HG03095 (cell line): ENCODE measurements at regions not wholly inside any gene's neighbourhood (a gene's known extent, or its start where the extent isn't known, plus 50 kb on each side); places are given as distances from the start of the nearest gene placed in this dataset.
"Not testable (repeated sequence)": the region's sequence is repeated elsewhere in the genome, so short reads cannot be mapped to it uniquely, and the experiment has no call there.

ENCODE experiments used
- ATAC-seq: cut with Tn5 transposase; IDR thresholded peaks from one replicate; pipeline ENCODE4 v1.9.1; 2021; ENCODE audit warnings: moderate library complexity; ENCODE audit not compliant: unreplicated experiment

DNA sequence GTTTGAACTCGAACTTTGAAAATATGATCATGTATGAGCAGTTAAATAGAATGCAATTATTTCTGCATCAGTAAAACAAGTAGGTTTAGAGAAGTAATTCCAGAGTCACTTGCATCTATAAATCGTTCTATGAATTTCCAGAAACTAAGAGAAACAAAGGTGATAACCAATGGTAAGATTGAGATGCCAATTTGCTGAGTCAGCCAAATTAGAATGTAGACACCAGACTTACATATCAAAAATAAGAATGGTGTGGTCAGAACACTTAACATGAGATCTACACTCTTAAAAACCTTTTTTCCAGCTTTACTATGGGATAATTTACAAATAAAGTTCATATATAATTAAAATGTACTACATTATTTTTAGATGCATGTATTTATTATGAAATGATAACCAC lies 1435.9 kb downstream of the OTOL1 start:
- no peak for ATAC-seq

DNA sequence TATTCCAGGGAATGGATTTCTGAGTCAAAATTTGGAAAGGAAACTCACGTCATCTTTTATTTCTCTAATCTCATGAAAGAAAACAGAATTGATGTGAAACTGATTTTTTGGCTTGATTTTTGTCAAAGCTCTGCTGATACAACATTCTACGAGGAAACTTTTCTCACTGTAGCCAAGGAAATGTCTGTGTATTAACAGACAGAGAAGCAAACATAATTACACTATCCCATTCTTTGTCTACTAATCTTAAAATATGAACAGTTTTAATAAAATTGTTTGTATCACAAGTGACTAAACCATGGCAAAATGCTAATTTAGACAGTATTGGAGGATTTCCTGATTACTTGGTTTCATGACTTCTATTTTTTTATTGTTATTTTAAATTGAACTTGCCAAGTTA lies 1437.0 kb downstream of the OTOL1 start:
- ATAC-seq = no peak

DNA sequence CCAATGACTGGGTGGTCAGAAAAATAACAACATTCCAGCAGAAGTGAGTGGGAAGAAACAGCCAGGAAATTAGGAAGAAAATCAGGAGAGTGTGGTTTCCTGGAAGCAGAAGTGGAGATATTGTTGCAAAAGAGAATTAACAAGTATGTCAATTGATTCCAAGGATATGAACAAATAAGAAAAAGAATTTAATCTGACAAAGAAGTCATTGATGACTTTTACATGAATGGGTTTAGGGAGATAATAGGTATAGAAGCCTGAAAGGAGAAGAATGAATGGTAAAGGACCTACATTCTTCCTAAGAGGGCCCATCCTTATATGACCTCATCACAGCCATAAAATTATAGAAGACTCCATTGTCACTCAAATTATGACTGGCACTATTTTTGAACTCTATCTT lies 1440.1 kb downstream of the OTOL1 start:
- no peak for ATAC-seq

DNA sequence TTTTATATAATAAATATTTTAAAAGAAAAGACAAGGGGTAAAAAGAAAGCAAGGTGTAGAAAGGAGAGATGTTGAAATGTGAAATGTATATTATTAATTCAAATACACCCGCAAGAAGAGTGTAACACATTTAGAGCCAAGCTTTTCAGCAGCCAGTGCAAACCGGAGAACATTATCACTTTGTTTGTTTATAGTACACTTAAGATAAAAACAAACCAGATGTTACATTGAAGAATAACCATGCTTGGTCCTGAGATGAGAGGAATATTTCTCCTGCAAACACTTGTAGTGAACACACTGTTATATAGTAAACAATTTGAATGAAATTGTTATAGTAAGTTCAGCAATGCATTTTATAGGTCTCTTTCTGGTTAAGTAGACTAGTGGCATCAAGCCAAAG lies 1441.5 kb downstream of the OTOL1 start:
- no peak for ATAC-seq

DNA sequence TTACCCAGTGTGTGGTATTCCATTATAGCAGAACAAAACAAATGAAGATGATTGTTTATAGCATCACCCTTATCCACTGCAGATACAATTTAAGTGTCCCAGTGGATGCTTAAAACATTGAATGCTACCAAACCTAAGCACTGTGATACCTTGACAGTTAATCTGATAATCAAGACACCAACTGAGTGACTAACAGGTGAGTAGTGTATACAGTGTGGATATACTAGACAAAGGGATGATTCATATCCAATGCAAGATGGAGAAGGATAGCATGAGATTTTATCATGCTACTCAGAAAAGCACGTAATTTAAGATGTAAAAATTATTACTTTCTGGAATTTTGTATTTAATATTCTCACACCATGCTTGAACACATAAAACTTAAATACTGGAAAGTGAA lies 1449.0 kb downstream of the OTOL1 start:
- no peak for ATAC-seq

DNA sequence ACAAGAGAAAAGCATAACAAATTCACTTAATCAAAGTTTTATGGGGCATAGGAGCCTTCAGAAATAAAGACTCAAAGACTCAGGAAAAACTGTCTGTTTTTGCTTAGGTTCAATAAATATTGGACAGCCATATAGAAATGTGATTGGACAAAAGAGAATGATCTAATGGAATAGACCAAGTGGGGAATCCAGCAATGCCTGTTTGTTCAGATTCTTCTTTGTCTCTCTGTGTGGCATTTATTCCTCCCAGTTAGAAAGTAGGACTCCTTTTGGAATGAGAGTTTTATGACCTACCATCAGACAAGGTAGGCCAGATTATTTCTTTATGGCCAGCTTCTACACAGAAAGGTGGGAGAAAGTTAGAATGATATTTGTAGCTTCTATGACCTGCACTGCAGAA lies 1460.1 kb downstream of the OTOL1 start:
- ATAC-seq = no peak

DNA sequence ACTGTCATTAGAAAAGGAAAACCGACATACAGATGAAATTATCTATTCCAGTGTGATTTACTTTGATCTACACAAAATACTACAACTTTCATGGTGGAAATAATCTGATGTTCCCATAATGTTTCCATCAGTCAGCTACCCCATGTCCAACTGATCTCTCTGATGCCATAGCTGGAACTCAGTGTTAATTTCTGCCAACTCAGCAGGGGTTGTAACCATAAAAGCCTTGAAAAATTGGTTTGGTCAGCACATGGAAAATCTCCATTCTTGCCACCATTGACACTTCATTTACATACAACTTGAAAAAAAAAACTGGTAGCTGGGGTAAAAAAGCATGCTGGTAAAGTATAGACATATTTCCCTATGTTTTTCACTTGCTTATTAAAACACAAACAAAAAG lies 1463.7 kb downstream of the OTOL1 start:
- no peak for ATAC-seq

DNA sequence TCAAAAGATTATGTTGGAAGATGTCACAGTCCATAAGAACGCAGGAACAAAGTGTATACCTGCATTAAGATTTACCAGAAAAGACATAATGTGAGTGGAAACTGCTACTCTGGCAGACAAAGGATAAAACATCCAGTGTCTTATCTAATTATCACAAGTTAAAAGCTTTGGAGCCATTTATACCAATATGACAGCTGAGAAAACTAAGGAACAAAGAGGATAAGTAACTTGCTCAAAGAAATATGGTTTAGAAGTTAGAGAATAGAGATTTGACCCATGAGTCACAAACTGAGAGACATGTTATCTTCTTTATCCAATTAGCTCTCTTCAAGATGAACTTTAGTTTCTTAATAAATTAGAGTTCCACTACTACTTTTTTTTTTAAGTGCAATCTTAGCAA lies 1473.7 kb downstream of the OTOL1 start:
- no peak for ATAC-seq

DNA sequence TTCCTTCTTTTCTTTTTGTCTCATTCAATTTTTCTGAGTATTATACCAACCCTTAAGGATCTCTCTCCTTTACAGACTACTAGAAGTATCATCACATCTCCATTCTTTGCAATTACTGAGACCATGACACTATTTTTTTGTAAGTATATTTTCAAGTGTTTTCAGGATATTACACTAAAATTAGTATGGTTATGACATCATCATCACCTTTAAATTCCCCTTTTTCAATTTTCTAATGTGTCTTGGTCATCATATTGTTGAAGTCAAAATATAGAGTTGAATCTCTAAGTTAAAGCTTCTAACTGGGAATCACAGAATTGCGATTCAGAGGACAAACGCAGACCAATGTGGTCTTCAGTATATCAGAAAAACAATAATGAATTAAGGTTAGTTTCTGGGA lies 1475.1 kb downstream of the OTOL1 start:
- no peak for ATAC-seq

DNA sequence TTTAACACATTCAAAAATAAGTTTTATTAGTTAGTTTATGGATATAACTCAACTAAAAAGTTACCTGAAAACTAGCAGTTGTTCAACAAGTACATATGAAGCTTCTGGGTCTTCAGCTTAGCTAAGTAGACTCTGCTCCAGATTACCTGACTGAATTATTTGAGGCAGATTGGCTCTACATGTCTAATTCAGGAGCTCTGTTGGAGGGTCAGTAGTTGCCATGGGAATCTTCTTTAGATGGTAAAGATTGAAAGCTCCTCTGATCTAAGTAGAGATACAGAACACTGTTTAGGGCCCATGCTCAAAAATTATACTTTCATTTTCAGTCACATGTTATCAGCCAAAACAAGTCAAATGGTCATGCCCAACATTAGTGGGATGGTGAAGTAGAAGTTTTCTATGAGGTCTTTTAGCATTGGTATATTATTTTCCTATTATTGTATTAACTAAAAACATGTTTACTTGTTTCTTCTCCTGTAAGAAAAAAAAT lies 1476.9 kb downstream of the OTOL1 start:
- ATAC-seq = no peak

DNA sequence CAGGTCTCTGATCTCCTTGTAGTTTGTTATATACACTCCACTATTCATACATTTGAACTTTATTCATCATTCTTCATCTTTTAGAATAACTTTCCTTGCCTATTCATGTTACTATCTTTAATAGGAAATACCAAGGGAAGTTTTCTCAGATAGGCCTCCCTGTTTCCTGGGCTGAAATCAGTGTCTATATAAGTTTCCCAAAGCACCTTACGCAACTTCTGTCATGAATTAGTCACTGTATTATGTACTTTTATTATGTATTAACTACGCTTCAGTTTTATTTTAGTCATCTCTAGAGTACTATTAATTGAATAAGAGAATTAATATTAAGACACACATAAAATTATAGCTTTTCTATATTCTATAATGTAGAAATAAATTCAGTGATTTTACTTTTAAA lies 1481.5 kb downstream of the OTOL1 start:
- ATAC-seq = no peak

DNA sequence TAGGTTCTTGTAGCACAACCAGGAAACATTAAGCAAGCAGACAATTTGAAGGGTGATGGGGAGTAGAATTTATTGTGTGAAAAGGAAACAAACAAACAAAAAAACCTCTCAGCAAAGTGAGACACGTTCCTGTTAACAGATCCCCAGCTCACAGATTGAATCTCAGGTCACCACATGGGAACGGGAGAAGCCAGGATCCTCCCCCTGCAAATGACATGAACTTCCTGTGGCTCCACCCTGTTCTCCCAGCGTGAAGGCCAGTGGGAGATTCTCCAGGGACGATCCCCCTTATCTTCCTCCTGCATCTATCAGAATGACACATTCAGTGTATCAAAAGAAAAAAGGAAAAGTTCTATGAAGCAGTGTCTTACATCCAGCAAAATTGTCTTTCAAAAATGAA lies 1488.1 kb downstream of the OTOL1 start:
- no peak for ATAC-seq

DNA sequence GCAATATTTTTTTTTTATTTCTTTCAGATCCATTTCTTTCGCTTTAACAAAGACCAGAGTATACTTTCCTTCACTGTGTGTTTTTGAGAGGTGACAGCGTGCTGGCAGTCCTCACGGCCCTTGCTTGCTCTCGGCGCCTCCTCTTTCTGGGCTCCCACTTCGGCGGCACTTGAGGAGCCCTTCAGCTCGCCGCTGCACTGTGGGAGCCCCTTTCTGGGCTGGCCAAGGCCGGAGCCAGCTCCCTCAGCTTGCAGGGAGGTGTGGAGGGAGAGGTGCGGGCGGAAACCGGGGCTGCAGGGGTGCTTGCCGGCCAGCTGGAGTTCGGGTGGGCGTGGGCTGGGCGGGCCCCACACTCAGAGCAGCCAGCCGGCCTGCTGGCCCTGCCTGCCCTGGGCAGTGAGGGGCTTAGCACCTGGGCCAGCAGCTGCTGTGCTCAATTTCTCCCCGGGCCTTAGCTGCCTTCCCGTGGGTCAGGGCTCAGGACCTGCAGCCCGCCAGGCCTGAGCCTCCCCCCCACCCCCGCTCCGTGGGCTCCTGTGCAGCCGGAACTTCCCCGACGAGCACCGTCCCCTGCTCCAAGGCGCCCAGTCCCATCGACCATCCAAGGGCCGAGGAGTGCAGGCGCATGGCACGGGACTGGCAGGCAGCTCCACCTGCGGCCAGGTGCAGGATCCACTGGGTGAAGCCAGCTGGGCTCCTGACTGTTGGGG lies 1490.6 kb downstream of the OTOL1 start:
- not testable (repeated sequence) for ATAC-seq

DNA sequence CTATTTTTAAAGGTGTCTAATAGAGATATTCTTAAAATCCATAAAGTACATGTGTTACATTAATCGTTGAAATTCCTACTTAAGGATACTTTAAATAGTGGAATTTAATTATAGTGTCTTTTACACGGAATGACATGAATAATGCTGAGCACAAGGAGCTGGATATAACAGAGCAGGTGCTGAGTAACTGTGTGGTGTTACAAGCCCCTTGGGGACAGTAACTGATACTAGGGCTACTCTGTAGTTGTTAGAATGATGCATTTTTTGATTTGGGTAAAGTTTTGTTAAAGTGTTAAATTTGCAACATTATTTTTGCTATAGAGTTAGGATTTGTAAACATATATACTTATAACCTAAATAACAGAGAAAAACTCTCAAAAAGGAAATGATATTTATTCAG lies 1496.1 kb downstream of the OTOL1 start:
- ATAC-seq = no peak

DNA sequence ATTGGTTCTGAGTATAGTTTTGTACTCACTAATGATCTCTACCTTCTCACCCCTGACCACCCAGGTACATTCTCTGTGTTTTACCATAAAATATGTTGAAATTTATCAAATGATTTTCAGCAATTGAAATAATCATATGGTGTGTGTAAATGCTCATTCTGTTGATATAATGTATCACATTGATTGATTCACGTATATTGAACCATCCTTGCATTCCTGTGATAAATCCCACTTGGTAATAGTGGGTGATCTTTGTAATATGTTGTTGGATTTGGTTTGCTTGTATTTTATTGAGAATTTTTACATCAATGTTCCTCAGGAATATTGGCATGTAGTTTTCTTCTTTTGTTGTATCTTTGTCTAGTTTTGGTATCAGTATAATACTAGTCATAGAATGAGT lies 1497.6 kb downstream of the OTOL1 start:
- no peak for ATAC-seq

DNA sequence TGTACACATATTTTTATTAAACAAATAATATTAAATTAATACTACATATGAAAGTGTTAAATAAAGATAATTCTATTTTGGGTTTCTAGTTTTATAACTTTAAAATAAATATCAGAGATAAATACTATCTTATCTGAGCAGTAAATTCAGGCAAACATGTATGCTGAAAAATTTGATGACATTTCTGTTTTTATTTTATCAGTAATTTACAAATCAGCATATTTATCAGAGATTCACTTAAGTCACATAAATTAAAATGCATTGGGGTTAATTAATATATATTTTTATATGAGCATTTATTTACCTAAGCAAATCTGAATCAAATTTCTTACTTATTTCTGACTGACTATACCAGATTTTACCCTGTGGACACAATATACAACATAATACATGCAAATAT lies 1499.8 kb downstream of the OTOL1 start:
- ATAC-seq = no peak

DNA sequence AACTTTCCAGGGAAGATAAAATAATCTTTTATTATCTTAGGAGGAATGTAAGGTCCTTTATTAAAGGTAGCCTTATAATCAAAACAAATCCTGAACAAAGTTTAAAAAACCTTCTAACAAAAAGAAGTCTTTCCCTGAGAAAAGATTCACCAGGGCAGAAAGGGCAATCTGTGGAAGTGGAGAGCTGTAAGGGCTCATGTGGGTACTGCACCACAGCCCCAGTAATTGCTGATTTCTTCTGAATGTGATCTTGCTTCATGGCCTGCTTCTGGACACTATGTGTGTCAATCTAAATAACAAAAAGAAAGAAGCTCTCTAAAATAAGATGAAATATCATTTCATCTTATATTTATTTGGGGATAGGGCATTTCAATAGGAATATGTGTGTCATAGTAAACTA lies 1501.6 kb downstream of the OTOL1 start:
- no peak for ATAC-seq

DNA sequence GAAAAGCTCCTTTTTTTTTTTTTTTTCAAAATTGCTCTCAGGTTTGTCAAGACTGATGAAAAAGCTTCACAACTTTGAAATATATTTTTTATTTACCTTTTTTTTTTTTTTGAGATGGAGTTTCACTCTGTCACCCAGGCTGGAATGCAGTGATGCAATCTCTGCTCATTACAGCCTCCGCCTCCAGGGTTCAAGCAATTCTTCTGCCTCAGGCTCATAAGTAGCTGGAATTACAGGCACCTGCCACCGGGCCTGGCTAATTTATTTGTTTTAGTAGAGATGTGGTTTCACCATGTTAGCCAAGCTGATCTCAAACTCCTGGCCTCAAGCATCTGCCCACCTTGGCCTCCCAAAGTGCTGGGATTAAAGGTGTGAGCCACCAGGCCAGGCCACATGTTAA lies 1515.0 kb downstream of the OTOL1 start:
- no peak for ATAC-seq

DNA sequence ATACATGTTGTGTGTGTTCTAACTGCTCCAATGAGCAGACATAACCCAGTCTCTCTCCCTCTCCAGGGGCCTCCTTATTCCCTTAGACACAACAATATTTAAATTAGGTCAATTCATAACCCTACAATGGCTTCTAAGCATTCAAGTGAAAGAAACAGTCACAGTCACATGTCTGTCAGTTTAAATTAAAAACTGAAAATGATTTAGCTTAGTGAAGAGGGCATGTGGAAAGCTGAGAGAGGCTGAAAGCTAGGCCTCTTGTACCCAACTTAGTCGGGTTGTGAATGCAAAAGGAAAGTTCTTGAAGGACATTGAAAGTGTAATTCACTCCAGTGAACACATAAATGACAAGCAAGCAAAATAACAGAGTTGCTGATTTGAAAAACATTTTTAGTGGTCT lies 1519.6 kb downstream of the OTOL1 start:
- no peak for ATAC-seq

DNA sequence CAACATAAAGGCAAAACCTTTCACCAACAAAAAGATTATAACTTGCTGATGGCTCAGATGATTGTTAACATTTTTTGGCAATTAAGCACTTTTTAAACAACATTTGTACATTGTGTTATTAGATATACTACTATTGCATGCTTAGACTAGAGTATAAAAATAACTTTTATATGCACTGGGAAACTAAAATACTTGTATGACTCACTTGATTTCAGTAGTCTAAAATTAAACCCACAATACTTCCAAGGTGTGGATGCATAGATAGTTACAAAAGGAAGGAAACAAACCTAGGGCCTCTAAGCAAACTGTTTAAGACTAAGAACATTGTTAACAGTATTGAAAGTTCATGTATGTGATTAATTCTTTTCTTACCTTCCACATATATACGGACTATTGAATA lies 1521.5 kb downstream of the OTOL1 start:
- ATAC-seq = no peak

DNA sequence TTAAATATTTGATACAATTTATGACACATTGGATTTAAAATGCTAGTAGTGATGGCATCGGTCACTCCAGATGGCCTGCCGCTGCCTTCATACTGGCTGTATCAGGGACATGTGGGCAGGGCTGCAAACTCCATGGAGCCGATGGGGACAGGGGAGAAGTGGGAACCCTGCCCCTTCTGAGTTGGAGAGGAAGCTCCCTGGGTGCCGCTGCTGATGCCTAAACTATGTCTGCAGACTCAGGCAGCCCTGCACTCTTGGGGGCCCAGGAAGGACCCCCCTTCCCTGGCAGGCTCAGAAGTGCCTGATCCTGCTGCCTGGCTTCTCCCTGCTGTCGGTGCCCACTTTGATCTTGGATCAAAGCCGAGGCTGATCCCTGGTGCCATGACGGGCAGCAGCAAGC lies 1522.1 kb downstream of the OTOL1 start:
- no peak for ATAC-seq

DNA sequence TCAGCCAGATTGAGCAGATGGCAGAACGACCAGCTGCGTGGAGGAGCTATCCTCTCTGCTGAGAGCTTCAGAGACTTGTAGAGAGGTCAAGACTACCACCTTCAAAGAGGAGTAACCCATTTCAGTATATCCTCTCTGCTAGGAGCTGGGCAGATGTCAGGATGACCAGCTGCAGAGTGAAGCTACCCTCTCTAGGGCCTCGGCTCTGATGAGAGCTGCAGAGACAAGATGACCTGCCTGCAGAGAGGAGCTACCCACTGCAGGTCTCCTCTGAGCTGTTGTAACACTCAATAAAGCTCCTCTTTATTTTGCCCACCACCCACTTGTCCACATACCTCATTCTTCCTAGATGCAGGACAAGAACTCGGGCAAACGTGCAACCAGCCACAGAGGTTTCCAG lies 1522.7 kb downstream of the OTOL1 start:
- no peak for ATAC-seq

DNA sequence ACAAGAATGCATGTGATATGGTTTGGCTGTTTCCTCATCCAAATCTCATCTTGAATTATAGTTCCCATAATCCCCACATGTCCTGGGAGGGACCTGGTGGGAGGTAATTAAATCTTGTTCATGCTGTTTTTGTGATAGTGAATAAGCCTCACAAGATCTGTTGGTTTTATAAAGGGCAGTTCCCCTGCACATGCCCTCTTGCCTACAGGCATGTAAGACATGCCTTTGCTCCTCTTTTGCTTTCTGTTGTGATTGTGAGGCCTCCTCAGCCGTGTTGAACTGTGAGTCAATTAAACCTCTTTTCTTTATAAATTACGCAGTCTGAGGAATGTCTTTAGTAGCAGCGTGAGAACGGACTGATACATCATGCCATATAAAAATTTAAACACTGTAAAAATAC lies 1537.0 kb downstream of the OTOL1 start:
- ATAC-seq = no peak
